Fibroblast of skin of right quadriceps (primary cell): ENCODE measurements at regions not wholly inside any gene's neighbourhood (a gene's known extent, or its start where the extent isn't known, plus 50 kb on each side); places are given as distances from the start of the nearest gene placed in this dataset.

Experiments
- DNase-seq: peaks from one replicate; pipeline ENCODE4 v3.0.0-alpha.2; 2013

DNA sequence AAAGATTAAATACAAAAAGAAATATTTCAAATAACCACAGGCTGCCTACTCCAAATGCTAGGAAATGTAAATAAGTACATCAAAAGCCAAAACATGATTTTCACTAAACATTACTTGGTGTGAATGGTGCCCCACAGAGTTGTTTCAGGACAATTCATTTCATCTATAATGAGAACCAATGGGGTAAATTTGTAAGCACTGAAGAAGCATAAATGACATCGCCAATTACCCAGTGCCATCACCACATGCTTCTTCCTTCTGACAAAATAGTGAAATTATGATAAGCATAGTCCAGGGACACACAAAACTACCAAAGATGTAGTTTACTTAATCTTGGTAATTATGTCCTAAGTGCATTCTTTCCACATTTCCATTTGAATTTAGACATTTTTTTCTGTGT is 510.4 kb upstream of the TYRP1 start:
- no peak for DNase-seq

DNA sequence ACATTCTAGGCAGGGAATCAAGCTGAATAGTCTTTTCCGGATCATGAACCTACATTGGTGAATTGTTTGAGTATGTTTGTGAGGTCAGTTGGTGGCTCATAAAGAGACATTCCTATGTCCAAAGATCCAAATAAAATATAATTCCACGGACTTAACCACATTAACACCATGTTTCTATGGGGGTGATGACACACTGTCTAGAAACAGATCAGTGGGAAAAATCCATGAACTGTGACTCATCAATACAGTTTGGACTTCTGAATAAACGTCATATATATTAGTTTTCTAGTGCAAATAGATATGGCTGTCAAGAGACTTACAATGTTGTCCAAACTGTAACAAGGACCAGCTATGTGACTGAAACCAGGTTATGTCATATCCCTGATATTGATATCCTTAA is 509.9 kb upstream of the TYRP1 start:
- DNase-seq = peak; percentile 18

DNA sequence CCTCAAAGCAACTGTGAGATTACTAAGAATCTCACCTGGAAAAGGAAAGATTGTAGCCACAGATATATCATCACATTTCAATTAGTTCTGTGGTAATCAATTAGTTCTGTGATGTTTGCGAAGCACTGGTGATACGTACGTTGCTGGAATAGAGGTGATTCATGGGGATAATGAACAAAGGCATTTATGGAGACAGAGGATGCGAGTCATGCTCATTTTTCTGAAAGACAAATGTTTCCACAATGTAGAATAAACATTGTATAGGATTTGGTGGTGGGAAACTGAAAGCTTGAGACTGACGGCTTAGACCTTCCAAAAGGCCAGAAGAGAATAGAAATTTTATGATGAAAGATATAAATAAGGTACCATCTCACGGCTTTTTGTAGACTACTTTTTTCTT is 507.3 kb upstream of the TYRP1 start:
- DNase-seq = peak; percentile 43

DNA sequence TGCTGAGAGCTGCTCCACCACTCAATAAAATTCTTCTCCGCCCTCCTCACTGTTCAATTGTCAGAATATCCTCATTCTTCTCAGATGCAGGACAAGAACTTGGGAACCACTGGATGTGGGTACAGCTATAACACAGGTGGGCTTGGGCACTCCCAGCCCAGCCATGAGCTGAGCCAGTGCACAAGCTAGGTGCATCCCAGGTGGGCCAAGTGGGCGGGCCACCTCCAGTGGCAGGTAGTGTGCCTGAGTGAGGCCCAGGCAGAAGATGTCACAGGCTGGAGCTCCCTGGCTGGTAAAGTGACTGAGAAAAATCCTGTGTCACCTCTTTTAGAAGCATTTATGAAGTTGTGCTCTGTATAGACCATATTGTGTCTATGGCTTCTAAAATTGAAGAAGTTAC is 501.6 kb upstream of the TYRP1 start:
- no peak for DNase-seq

DNA sequence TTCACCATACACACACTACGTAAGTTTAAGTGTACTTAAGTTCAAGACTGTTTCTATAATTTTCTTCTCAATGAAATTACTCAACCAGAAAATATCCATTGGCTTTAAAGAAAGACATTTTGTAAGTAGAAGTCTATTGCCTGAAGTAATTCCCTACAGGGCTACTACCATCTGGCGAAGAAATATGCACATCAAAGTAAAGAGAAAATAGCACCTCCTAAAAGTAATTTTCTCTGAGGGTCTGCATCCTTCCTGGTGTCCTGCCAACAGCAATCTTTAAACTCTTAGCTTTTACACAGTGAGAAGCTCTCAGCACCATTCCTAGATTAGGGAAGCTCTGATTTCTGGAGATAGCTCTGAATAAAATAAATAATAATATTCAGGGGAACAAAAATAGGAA is 498.5 kb upstream of the TYRP1 start:
- DNase-seq = no peak

DNA sequence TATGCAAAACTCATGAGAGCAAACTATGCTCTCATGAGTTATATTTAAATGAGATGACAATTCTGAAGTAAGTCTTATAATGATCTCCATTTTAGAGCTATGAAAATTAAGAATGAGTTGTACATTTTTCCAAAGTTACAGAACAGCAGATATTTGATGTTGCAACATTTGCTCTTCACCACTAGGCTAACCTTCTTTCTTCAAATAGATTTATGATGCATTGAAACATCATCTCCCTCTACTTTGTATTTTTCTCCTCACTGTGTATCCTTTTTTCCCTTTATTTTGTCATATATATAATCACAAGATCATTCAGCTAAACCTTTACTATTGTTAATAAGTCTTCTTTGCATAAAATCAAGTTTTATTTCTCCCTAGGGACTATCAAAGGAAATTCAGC is 497.7 kb upstream of the TYRP1 start:
- DNase-seq = no peak

DNA sequence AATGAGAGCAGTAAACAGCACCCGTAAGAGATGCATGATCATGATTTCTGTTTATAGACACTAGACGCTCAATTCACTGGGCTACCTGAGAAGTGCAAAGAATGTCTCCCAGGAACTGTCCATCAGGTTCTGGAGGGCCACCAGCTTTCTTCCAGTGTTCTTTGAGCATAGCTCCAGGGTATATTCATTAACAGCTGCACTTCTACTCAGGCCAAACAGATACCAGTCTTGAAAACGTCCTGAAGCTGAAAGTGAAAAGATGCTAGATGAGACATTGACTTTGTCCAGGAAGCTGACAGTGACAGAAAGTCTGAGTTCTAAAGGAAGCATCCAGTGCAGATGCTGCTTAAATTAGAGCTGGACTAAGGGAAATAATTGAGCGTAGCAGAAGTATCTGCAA is 488.7 kb upstream of the TYRP1 start:
- no peak for DNase-seq

DNA sequence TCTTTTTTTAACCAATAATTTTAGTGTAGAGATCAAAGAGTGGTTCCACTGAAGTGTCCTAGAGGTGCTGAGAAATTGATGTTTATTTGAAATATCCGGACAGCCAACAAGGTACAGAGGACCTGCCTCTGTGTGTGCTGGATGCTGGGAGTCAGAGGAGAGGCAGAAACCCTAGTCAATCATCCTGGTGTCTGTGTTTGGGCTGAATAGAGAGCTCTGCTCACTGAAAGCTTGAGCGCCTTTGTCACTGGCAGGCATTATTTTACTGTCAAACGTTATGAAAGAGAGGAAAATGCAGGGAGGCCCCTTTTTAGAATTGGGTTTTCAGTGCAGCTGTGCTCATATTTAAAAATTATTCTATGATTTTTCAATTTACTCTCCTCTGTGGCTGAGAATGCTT is 480.3 kb upstream of the TYRP1 start:
- DNase-seq = no peak

DNA sequence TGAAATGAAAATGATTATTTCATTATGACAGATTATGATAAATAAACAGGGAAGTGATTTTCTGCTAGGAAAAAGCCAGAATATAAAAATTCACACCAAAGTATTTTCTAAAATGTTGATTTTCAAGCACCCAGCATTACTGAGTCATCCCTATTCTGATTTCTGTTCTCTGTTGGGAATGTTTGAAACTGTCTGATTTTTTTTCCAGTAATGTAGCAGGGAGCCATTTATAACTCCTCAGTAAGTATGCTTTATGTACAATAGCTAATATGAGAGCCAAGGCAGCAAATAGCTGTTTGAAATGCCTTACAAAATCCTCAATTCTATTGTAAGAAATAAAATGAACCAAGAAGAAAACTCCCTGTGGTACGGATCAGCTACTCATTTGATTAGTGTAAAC is 471.7 kb upstream of the TYRP1 start:
- DNase-seq = no peak

DNA sequence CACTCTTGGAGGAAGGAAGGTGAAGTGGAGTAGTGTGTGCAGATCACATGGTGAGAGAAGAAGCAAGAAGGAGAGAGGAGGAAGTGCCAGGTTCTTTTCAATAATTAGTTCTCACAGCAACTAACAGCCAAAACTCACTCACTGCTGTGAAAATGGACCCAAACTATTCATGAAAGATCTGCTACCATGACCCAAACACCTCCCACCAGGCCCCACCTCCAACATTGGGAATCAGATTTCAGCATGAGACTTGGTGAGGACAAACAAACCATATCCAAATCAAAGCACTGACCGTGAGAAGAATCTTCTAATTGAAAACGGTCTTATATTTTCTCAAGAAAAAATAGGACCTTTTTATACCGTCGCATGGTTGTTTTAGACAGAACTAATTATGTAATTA is 468.7 kb upstream of the TYRP1 start:
- DNase-seq = no peak

DNA sequence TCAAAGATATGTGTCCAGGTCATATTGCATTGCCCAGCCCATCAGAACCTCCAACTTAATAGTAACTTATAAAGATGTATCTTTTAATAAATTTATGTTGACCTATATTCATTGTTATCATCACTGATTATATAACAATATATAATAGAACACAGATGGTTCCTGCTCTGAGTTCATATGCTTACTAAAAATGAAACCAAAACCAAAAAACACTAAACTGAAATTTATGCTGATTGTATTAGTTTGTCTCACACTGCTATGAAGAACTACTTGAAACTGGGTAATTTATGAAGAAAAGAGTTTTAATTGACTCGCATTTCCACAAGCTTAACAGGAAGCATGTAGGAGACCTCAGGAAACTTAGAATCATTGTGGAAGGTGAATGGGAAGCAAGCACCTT is 462.5 kb upstream of the TYRP1 start:
- no peak for DNase-seq

DNA sequence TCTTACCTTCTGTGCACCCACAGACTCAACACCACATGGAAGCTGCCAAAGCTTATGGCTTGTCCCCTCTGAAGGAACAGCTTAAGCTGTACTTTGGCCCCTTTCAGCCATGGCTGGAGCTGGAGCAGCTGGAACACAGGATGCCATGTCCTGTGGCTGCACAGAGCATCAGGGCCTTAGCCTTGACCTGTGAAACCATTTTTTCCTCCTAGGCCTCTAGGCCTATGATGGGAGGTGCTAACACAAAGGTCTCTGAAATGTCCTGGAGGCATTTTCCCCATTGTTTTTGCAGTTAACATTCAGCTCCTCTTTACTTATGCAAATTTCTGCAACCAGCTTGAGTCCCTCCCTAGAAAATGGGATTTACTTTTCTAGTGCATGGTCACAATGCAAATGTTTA is 461.4 kb upstream of the TYRP1 start:
- DNase-seq = no peak

DNA sequence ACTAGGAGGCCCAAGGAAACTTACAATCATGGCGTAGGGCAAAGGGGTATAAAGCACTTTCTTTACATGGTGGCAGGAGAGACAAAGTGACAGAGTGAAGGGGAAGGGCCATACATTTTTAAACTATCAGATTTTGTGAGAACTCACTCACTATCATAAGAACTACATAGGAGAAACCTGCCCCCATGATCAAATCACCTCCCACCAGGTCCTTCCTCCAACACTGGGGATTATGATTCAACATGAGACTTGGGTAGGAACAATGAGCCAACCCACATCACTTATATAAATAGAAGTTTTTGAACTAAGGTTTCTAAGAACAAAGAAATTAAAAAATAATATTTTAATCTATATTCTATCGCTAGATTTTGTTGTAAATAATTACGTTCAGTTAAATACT is 460.3 kb upstream of the TYRP1 start:
- no peak for DNase-seq

DNA sequence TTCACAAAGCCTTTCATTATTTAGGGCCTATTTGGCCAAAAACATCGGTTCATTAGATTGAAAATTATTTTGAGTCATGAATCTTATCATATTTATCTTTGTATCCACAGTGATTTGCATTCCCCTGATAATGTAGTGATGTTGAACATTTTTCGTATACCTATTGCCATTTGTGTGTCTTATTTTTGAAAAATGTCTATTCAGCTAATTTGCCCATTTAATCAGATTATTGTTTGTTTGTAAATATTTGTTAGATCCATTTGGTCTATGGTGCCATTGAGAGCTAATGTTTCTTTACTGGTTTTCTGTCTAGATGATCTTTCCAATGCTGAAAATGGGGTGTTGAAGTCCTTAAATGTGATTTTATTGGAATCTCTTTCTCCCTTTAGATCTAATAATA is 439.2 kb upstream of the TYRP1 start:
- no peak for DNase-seq

DNA sequence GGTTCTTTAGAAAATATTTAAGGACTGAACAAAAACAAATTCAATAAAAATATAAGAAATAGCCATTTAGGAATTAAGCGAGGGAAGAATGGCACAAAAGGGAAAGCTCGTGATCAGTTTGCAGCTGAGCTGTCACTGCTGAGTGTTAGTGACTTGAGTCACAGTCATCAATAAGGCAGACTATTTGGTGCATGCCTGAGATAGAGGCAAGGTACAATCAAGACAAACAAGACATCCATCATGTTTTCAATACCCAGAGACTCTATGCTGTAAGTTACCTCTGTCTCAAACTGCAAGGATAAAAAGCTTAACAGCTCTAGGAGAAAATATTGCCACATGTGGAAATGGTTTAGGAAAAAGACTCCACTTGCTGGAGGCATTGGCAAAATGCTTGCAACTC is 426.4 kb upstream of the TYRP1 start:
- no peak for DNase-seq

DNA sequence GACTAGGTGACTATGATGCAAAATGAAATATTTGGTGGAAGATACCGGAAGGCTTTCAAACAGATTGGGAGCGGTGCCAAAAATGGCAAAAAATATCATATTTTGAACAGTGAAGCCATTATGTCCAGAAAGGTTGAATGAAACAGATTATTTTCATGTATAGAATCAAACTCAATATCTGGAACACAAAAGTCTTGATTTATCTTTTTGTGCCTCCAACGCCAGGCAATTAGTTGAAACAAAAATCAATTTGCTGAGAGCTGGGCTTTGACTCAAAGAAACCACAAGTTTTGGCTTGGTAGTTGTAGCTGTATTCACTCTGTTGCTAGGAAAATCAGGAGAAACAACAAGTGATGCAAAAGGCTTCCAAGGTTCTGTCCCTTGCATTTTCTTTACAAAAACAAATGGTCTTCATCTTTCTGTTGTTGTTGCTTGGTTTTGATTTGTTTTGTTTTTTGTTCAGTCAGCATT is 421.7 kb upstream of the TYRP1 start:
- DNase-seq = no peak

DNA sequence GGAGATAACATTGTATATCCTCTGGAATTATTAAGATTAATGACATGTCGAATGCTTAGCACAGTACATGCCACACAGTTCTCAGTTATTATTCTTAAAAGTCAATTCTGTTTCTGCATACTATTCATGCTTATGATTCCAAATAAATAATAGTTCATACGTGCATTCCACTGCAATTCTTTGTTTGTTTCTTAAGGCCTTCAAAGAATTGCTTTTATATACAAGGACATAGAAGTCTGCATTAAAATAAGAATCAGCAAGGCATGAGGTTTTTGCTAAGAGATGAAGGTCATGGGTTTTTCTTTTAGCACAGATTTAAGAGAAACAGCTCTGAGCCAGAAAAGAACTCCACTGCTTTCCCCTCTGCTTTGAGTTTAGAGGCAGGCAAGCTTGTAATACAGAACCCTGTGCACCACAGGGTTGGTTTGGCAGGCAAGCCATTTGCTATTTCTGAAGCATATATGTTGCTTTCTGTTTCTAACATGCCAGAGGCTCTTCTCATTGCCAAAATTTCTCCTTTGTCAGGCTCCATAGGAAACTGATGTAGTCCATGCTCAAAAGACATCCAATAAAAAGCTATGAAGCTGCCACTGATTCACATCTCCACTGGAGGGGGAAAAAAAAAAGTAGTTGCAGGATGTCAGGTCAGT is 420.6 kb upstream of the TYRP1 start:
- DNase-seq = no peak

DNA sequence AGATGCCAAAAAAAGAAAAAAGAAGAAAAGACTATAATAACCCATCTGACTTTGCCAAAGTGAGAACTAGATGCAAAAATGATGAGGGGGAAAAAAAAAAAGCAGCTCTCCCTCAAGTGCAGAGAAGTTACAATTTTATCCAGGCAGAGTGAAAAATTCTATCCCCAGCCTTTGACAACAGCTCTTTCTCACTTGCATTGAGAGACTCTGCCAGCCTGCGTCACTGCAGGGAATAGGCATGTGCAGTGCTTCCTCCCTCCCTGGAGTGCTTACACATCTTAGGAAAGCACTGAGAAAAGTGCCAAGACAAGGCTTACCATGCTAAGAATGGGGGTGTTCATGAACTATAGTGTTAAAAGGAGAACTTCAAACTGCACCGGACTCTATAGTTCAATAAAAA is 418.6 kb upstream of the TYRP1 start:
- DNase-seq = no peak

DNA sequence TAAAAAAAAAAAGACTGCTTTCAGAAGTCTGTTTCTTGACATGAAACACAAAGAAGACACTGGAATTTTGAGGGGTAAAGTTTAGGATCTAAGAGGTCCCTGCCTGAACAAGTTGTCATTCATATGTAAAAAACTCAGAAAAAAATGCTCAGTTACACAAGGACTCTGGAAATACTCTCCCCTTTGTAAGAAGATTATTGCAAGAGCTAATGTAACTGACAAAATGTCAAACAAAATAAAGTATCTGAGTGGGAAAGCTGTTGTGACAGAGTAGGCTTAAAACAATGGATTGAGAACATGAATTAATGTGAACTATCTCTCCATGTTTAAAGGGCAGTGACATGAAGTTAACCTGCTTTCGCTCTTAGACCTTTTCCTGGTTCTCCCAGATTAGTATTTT is 416.7 kb upstream of the TYRP1 start:
- no peak for DNase-seq

DNA sequence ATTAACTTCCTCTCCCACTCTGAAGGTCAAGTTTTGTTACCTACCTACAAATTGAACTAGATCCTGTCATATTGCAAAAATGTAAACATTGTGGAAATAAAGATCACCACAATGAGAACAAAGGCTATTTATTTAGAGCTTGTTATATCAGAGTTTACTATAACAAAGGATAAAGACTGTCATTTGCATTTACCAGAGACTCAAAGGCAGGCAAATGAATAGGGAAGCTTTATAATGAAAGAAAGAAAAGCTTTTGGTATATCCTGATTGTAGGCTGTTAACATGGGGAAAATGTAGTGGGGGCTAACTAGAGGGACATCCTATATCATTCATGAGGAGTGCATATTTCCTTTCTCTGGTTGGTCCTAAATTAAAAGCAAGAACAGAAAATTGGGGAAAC is 403.5 kb upstream of the TYRP1 start:
- DNase-seq = no peak

DNA sequence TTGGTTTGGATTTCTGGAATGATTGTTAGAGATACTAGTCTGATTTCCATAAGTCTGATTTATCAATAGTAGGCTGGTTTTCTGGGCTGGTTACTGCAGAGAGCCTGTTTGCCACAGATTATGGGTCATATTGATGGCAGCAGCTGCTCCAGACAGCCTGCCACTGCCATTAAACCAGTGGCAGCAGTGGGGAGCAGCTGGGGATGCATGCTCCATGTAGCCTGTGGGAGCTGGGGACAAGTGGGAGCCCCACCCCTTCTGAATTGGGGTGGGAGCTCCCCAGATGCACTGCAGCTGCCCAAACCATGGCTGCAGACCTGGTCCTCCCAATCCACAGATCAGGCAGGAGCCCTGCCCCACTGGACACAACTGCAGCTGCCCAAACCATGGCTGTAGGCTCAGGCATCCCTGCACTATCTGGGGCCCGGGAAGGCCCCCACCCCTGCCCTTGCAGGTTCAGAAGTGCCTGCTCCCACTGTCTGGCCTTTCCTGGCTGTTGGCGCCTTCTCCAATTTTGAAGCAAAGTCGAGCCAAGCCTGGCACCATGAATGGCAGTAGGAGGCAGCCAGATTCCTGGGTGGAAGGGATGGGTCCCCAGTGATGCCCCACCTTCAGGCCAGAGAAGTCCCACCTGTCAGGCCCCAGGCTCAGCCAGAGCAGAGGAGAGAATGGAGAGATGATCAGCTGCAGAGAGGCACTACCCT is 402.9 kb upstream of the TYRP1 start:
- DNase-seq = no peak

DNA sequence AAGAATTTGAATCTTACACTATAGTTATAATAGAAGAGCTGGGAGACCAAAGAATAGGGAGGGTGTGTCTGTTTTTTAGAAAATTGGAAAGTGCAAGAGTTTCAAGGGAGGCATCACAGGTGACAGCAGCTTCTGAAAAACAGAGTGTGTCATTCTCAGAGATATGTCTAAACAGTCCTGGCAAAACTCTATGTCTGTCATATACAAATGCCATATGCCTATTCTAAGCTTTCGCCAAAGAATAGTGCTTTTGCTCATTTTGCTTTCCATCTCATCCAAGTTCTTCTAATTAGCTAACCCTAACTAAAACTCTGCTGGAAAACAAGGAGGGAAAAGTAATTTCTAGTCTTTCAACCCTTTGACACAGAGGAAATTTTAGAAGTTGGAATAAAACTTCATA is 388.0 kb upstream of the TYRP1 start:
- no peak for DNase-seq

DNA sequence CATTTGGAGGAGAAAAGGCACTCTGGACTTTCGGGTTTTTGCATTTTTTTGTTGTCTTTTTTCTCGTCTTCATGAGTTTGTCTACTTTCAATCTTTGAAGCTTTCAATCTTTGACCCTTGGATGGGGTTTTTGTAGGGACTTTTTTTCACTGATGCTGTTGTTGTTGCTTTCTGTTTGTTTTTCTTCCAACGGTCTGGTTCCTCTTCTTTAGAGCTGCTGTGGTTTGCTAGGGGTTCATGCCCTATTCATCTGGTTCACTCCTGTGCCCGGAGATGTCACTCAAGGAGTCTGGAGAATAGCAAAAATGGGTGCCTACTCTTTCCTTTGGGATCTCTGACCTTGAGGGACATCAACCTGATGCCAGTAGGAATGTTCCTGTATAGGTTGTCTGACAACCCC is 378.6 kb upstream of the TYRP1 start:
- no peak for DNase-seq

DNA sequence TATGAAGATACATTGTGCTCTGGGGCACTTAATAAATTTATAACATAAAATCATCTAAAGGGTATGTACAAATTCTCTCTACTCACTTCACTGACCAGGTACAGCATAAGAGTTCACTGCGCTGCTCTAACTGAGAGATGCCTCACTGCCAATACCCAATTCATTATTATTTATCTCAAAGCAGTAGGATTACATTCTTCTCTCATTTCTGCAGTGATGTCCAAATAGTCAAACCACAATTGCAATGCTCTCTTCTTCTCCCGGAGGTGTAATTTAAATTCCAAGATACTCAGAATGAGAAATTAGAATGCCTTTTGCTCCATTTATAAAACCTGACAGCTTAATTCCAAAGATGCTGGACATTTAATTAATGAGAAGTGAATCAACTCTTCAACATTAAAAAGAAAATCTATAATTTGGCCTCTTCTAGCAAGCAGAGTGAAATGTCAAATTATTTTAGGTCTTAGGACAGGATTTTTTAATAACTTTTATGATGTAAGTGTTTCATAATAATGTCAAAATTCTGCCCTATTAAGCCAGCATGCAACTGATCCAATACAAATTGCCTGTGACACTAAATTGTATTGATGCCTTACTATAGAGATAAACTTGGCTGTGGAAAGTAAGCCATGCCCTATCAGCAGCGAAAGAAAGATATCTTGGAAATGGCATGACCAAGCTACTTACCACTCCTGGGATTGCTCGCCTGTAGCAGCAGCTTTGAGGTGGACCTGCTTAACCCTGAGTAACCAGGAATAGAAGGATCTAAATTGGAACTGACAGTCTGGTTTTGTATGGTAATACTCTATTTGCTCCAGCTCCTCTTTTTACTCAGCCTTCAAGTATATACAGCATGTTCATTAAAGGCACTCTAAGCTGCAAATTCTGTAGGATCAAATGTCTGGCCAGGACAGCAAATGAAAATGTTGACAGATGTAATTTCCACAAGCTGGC is 374.2 kb upstream of the TYRP1 start:
- no peak for DNase-seq
